HEK293 (cell line): ENCODE measurements at regions not wholly inside any gene's neighbourhood (a gene's known extent, or its start where the extent isn't known, plus 50 kb on each side); places are given as distances from the start of the nearest gene placed in this dataset.

Source experiments
- BCL11A ChIP-seq: fragments of 450-650 bp; formaldehyde crosslinking; IDR thresholded peaks from 2 replicates; pipeline ENCODE4 v1.5.1; 2016; ENCODE audit warnings: low read depth, missing biosample characterization, missing genetic modification characterization
- KLF9 ChIP-seq: fragments of 450-650 bp; formaldehyde crosslinking; IDR thresholded peaks from 2 replicates; pipeline ENCODE4 v1.5.1; 2016; ENCODE audit warnings: missing biosample characterization, missing genetic modification characterization, low read depth
- SP2 ChIP-seq: fragments of 450-650 bp; formaldehyde crosslinking; IDR thresholded peaks from 2 replicates; pipeline ENCODE4 v1.5.1; 2016; ENCODE audit warnings: missing biosample characterization, missing genetic modification characterization
- SP7 ChIP-seq: fragments of 450-650 bp; formaldehyde crosslinking; IDR thresholded peaks from 2 replicates; pipeline ENCODE4 v1.5.1; 2016; ENCODE audit warnings: missing biosample characterization, missing genetic modification characterization
- ZBTB7A ChIP-seq: fragments of 450-650 bp; formaldehyde crosslinking; IDR thresholded peaks from 2 replicates; pipeline ENCODE4 v1.5.1; 2016; ENCODE audit warnings: low read depth, missing biosample characterization, missing genetic modification characterization
- ZNF114 ChIP-seq: fragments of 450-650 bp; formaldehyde crosslinking; IDR thresholded peaks from 2 replicates; pipeline ENCODE4 v1.5.0; 2017; ENCODE audit warnings: missing biosample characterization, missing genetic modification characterization
- ZNF2 ChIP-seq: fragments of 450-650 bp; formaldehyde crosslinking; IDR thresholded peaks from 2 replicates; pipeline ENCODE4 v1.5.1; 2016; ENCODE audit warnings: missing biosample characterization, missing genetic modification characterization
- ZNF239 ChIP-seq: fragments of 450-650 bp; formaldehyde crosslinking; IDR thresholded peaks from 2 replicates; pipeline ENCODE4 v1.5.1; 2016; ENCODE audit warnings: missing biosample characterization, missing genetic modification characterization
- ZNF24 ChIP-seq: fragments of 450-650 bp; formaldehyde crosslinking; IDR thresholded peaks from 2 replicates; pipeline ENCODE4 v1.5.1; 2016; ENCODE audit warnings: missing biosample characterization, missing genetic modification characterization
- TF ChIP-seq, protein P1 (sequence below): fragments of 450-650 bp; formaldehyde crosslinking; IDR thresholded peaks from 2 replicates; pipeline ENCODE4 v1.5.1; 2017; ENCODE audit warnings: missing biosample characterization, mild to moderate bottlenecking, missing genetic modification characterization, moderate library complexity
- TF ChIP-seq, protein P2 (sequence below): fragments of 450-650 bp; formaldehyde crosslinking; IDR thresholded peaks from 2 replicates; pipeline ENCODE4 v1.5.1; 2016; ENCODE audit warnings: missing biosample characterization, missing genetic modification characterization
- TF ChIP-seq, protein P3 (sequence below): fragments of 450-650 bp; formaldehyde crosslinking; IDR thresholded peaks from 2 replicates; pipeline ENCODE4 v1.5.1; 2016; ENCODE audit warnings: missing biosample characterization, missing genetic modification characterization

DNA sequence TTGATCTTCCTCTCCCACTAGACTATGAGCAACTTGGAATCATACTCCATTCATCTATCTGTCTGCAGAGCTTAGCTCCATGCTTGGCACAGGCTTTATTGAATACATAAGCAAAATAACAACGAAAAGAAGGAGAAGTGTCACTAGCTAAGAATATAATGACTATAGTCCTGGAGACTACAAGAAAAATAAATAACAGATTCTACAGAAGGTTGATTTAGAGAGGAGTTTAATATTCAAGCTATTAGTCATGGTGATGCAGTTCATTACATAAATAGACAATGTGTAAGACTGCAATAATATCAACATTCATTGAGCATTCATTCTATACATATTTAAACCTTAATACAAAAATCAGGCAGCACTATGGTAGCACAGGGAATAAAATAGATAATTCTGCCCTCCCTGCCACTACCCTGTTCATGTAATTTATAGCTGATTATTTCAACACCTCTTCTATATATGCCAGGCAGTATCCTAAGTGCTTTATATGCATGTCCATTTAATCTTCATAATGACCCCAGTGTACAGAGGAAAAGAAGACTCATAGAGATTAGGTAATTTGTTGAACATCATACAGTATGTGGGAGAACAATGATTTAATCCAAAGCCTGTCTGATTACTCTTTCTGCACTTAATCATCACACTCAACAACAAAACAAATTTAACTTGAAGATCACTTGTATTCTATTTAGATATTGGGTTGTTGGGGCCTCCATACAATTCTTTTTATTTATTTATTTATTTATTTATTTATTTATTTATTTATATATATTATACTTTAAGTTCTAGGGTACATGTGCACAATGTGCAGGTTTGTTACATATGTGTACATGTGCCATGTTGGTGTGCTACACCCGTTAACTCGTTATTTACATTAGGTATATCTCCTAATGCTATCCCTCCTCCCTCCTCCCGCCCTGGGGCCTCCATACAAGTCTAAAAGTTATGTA lies 165.3 kb downstream of the RNF152 start:
- TF ChIP-seq ZNF24 (tag by site-specific recombination): no peak
- no peak for TF ChIP-seq ZBTB7A (tag by site-specific recombination)
- TF ChIP-seq, protein P1, sequence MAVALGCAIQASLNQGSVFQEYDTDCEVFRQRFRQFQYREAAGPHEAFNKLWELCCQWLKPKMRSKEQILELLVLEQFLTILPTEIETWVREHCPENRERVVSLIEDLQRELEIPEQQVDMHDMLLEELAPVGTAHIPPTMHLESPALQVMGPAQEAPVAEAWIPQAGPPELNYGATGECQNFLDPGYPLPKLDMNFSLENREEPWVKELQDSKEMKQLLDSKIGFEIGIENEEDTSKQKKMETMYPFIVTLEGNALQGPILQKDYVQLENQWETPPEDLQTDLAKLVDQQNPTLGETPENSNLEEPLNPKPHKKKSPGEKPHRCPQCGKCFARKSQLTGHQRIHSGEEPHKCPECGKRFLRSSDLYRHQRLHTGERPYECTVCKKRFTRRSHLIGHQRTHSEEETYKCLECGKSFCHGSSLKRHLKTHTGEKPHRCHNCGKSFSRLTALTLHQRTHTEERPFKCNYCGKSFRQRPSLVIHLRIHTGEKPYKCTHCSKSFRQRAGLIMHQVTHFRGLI (tag by site-specific recombination): no peak
- no peak for TF ChIP-seq SP2 (tag by site-specific recombination)
- TF ChIP-seq, protein P2, sequence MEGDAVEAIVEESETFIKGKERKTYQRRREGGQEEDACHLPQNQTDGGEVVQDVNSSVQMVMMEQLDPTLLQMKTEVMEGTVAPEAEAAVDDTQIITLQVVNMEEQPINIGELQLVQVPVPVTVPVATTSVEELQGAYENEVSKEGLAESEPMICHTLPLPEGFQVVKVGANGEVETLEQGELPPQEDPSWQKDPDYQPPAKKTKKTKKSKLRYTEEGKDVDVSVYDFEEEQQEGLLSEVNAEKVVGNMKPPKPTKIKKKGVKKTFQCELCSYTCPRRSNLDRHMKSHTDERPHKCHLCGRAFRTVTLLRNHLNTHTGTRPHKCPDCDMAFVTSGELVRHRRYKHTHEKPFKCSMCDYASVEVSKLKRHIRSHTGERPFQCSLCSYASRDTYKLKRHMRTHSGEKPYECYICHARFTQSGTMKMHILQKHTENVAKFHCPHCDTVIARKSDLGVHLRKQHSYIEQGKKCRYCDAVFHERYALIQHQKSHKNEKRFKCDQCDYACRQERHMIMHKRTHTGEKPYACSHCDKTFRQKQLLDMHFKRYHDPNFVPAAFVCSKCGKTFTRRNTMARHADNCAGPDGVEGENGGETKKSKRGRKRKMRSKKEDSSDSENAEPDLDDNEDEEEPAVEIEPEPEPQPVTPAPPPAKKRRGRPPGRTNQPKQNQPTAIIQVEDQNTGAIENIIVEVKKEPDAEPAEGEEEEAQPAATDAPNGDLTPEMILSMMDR (tag by site-specific recombination): no peak
- TF ChIP-seq, protein P3, sequence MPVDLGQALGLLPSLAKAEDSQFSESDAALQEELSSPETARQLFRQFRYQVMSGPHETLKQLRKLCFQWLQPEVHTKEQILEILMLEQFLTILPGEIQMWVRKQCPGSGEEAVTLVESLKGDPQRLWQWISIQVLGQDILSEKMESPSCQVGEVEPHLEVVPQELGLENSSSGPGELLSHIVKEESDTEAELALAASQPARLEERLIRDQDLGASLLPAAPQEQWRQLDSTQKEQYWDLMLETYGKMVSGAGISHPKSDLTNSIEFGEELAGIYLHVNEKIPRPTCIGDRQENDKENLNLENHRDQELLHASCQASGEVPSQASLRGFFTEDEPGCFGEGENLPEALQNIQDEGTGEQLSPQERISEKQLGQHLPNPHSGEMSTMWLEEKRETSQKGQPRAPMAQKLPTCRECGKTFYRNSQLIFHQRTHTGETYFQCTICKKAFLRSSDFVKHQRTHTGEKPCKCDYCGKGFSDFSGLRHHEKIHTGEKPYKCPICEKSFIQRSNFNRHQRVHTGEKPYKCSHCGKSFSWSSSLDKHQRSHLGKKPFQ (tag by site-specific recombination): no peak
- TF ChIP-seq SP7 (tag by site-specific recombination): no peak
- no peak for TF ChIP-seq ZNF239 (tag by site-specific recombination)
- TF ChIP-seq ZNF2: no peak
- TF ChIP-seq BCL11A (tag by site-specific recombination): no peak
- no peak for TF ChIP-seq KLF9 (tag by site-specific recombination)
- no peak for TF ChIP-seq ZNF114 (tag by site-specific recombination)
